SK-N-SH (cell line): ENCODE measurements at regions not wholly inside any gene's neighbourhood (a gene's known extent, or its start where the extent isn't known, plus 50 kb on each side); places are given as distances from the start of the nearest gene placed in this dataset.

Experiments used
- CTCF ChIA-PET: fragments of 300-600, 350-600 bp; formaldehyde crosslinking; extraction: SDS; loops from one replicate; lab custom pipeline; 2021; lab: Yijun Ruan, JAX
- POLR2A ChIA-PET: fragments of 350-600 bp; sonication (Branson Sonifier 250); formaldehyde crosslinking; extraction: SDS; loops from one replicate; lab custom pipeline; 2020; ENCODE audit warnings: antibody characterized with exemption, inconsistent platforms; lab: Yijun Ruan, JAX
- DNase-seq: peaks from one replicate; pipeline ENCODE4 v3.0.0; 2012
- H2AFZ ChIP-seq: fragments of 200-600 bp; sonication (generic); 2 replicates; pipeline ENCODE4 v1.8.1; 2016; ENCODE audit warnings: antibody characterized with exemption, mild to moderate bottlenecking, low read depth
- H3F3A ChIP-seq: fragments of 200-600 bp; sonication (generic); replicated peaks from 2 replicates; pipeline ENCODE3; 2016; ENCODE audit warnings: antibody characterized with exemption, mild to moderate bottlenecking; ENCODE audit not compliant: insufficient read depth
- H3K27ac ChIP-seq, 2 experiments: fragments of 200-500 bp in 1 of 2; fragments of 200-600 bp in 1 of 2; sonication (Bioruptor generic) in 1 of 2; sonication (generic), shearing (Covaris generic) in 1 of 2; 2 replicates each; pipeline versions ENCODE4 v1.5.1 to v1.6.1; 2014 to 2016; ENCODE audit warnings: low read depth in 2 of 2, inconsistent platforms in 1 of 2, low read length in 1 of 2, mild to moderate bottlenecking in 1 of 2, mixed read lengths in 1 of 2
- H3K27me3 ChIP-seq: fragments of 200-600 bp; sonication (generic), shearing (Covaris generic); 2 replicates; pipeline ENCODE4 v1.6.1; 2016; ENCODE audit warnings: mixed run types; ENCODE audit not compliant: insufficient read depth
- H3K36me3 ChIP-seq, 2 experiments: fragments of 200-500 bp in 1 of 2; fragments of 200-600 bp in 1 of 2; sonication (Bioruptor generic) in 1 of 2; sonication (generic) in 1 of 2; replicated peaks in 1 of 2; 2 replicates each; pipeline versions ENCODE3 to v1.5.1; 2014 to 2016; ENCODE audit warnings: low read length in 1 of 2, mild to moderate bottlenecking in 1 of 2; ENCODE audit not compliant: insufficient read depth in 2 of 2, control insufficient read depth in 1 of 2
- H3K4me1 ChIP-seq, 2 experiments: fragments of 200-500 bp in 1 of 2; fragments of 200-600 bp in 1 of 2; sonication (Bioruptor generic) in 1 of 2; sonication (generic), shearing (Covaris generic) in 1 of 2; 2 replicates each; pipeline versions ENCODE4 v1.5.1 to v1.6.1; 2014 to 2016; ENCODE audit warnings: low read depth in 1 of 2, low read length in 1 of 2, mixed run types in 1 of 2; ENCODE audit not compliant: insufficient read depth in 2 of 2, control insufficient read depth in 1 of 2
- H3K4me2 ChIP-seq: fragments of 200-600 bp; sonication (generic), shearing (Covaris generic); 2 replicates; pipeline ENCODE4 v1.6.1; 2017; ENCODE audit warnings: mixed run types
- H3K4me3 ChIP-seq, 2 experiments: fragments of 200-500 bp in 1 of 2; fragments of 200-600 bp in 1 of 2; sonication (Bioruptor generic) in 1 of 2; sonication (generic), shearing (Covaris generic) in 1 of 2; 2 replicates each; pipeline versions ENCODE4 v1.5.1 to v1.8.1; 2014 to 2016; ENCODE audit warnings: low read depth in 2 of 2, inconsistent platforms in 1 of 2, low read length in 1 of 2, mild to moderate bottlenecking in 1 of 2, mixed read lengths in 1 of 2, moderate library complexity in 1 of 2
- H3K79me2 ChIP-seq: fragments of 200-600 bp; sonication (generic); 2 replicates; pipeline ENCODE4 v1.8.1; 2017; ENCODE audit warnings: mild to moderate bottlenecking; ENCODE audit not compliant: insufficient read depth
- H3K9ac ChIP-seq: fragments of 200-600 bp; sonication (generic); 2 replicates; pipeline ENCODE4 v1.6.1; 2017; ENCODE audit warnings: mixed run types
- H3K9me2 ChIP-seq: fragments of 200-600 bp; sonication (generic); 2 replicates; pipeline ENCODE4 v1.6.1; 2017; ENCODE audit warnings: mixed run types
- H3K9me3 ChIP-seq: fragments of 200-600 bp; sonication (generic); 2 replicates; pipeline ENCODE4 v1.6.1; 2017; ENCODE audit warnings: mixed run types, mild to moderate bottlenecking, moderate library complexity
- H4K20me1 ChIP-seq: fragments of 200-600 bp; sonication (generic); 2 replicates; pipeline ENCODE4 v1.6.1; 2017; ENCODE audit warnings: mild to moderate bottlenecking, mixed run types; ENCODE audit not compliant: insufficient read depth
- ELF1 ChIP-seq: IDR thresholded peaks from 2 replicates; pipeline ENCODE4 v1.4.0; 2012
- EP300 ChIP-seq, 2 experiments: IDR thresholded peaks; 2 replicates each; pipeline versions ENCODE4 v1.4.0 to v1.6.1; 2012; ENCODE audit warnings: borderline replicate concordance in 1 of 2, low read depth in 1 of 2, low read length in 1 of 2
- FOSL2 ChIP-seq: IDR thresholded peaks from 2 replicates; pipeline ENCODE4 v1.4.0; 2012; ENCODE audit warnings: low read depth, mild to moderate bottlenecking, moderate library complexity, borderline replicate concordance
- FOXM1 ChIP-seq: IDR thresholded peaks from 2 replicates; pipeline ENCODE4 v1.4.0; 2012; ENCODE audit warnings: low read depth, mild to moderate bottlenecking
- GABPA ChIP-seq: IDR thresholded peaks from 2 replicates; pipeline ENCODE4 v1.4.0; 2012; ENCODE audit warnings: low read depth, mild to moderate bottlenecking
- MEF2A ChIP-seq: IDR thresholded peaks from 2 replicates; pipeline ENCODE4 v1.4.0; 2012; ENCODE audit warnings: low read depth, borderline replicate concordance
- NFIC ChIP-seq: IDR thresholded peaks from 2 replicates; pipeline ENCODE4 v1.4.0; 2012; ENCODE audit warnings: borderline replicate concordance
- NRF1 ChIP-seq: IDR thresholded peaks from 2 replicates; pipeline ENCODE4 v1.6.1; 2012; ENCODE audit warnings: low read depth, mild to moderate bottlenecking, low read length
- RAD21 ChIP-seq: IDR thresholded peaks from 2 replicates; pipeline ENCODE4 v1.6.1; 2012; ENCODE audit warnings: mild to moderate bottlenecking, low read length
- SIN3A ChIP-seq: IDR thresholded peaks from 2 replicates; pipeline ENCODE4 v1.6.1; 2012; ENCODE audit warnings: low read depth, mild to moderate bottlenecking, low read length, moderate library complexity, borderline replicate concordance
- TEAD4 ChIP-seq: IDR thresholded peaks from 2 replicates; pipeline ENCODE4 v1.4.0; 2012; ENCODE audit warnings: mild to moderate bottlenecking, borderline replicate concordance; ENCODE audit not compliant: insufficient read depth
- YY1 ChIP-seq: IDR thresholded peaks from 2 replicates; pipeline ENCODE4 v1.4.0; 2012; ENCODE audit warnings: low read depth, mild to moderate bottlenecking
- WGBS: methylation state at CpG from one replicate; pipeline ENCODE4 v1.1.6; 2017; ENCODE audit warnings: low lambda C conversion rate; 5-methylcytosine and 5-hydroxymethylcytosine counted together
- TF ChIP-seq, protein P1 (sequence below): fragments of 150-350 bp; IDR thresholded peaks from 2 replicates; pipeline ENCODE4 v1.6.1; 2017; ENCODE audit warnings: antibody characterized with exemption, low read length, low read depth, borderline replicate concordance
- TF ChIP-seq, protein P2 (sequence below): fragments of 200-600 bp; sonication (generic); IDR thresholded peaks from 2 replicates; pipeline ENCODE4 v1.6.1; 2017; ENCODE audit warnings: antibody characterized with exemption, mild to moderate bottlenecking, moderate library complexity

DNA sequence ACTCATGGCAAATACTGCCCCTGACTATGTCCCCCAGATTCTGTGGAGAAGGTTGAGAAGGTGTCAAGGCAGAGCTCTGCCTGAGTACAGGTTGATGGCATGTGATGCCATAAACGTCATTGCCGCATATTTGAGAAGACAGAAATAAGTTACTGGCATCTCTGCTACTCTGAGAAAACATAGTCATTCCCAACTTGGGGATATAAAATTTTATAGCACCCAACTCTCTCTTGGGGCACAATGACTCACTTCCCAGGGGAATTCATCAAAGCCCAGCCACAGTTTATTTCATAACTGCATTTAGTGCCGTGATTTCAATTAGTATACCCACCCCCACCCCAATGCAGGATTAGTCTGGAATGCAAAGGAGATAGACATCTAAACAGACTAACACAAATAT lies 101.9 kb upstream of the TNR start:
- Histone ChIP-seq H3K36me3 (no peaks in the 10 kb centered on the region), H3K9me2 (no peaks in the 10 kb centered on the region), H3K9me3 (no peaks in the 10 kb centered on the region), H3K27me3 (no peaks in the 10 kb centered on the region), H3K4me2 (no peak overlapping the region), H3K9ac (no peak overlapping the region), H2AFZ (no peak overlapping the region), H3K79me2 (no peaks in the 10 kb centered on the region), H3K4me1 (peaks cover 0 to 13% of the 10 kb centered on the region in 2 experiments; a peak in 1 of 4 replicates), H3F3A (no peaks in the 10 kb centered on the region), H3K4me3 (no peak overlapping the region), H4K20me1 (no peaks in the 10 kb centered on the region), H3K27ac (no peak overlapping the region)
- WGBS, result 36% methylated on average over 3 of the region's 3 CpGs
- POLR2A ChIA-PET, result no interaction called here
- CTCF ChIA-PET, result interaction anchor here (1.6 kb wide), 1 partner anchor 471 kb away, joined by 3 read pairs; no protein-coding TSS in a partner anchor
- DNase-seq, result no peak
- TF ChIP-seq EP300 (IDR thresholded peaks at IDR 0.05; ENCODE audit: borderline replicate concordance in 1 of 2, low read depth in 1 of 2, low read length in 1 of 2) (no peak), MEF2A (no peak), GABPA (no peak), YY1 (no peak), NFIC (no peak), FOXM1 (no peak)
- TF ChIP-seq, protein P1, sequence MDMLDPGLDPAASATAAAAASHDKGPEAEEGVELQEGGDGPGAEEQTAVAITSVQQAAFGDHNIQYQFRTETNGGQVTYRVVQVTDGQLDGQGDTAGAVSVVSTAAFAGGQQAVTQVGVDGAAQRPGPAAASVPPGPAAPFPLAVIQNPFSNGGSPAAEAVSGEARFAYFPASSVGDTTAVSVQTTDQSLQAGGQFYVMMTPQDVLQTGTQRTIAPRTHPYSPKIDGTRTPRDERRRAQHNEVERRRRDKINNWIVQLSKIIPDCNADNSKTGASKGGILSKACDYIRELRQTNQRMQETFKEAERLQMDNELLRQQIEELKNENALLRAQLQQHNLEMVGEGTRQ, result no peak

DNA sequence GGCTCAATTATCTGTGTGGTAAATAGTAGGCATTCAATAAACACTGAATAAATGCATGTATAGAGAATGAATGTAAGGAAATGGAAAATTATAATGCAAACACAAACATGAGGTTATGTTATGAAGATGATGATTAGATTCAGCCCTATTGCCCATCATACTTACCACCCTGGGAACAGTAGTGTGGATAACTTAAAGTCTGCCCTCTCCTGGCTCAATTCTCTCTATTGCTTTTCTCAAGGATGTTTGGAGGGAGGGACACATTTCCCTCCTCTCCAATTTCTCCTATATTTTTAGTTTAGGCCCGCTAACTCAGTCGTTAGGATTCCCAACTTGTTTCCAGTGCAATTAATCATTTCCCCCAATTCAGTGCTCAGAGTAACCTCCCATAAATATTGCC lies 101.5 kb upstream of the TNR start:
- no peaks in the 10 kb centered on the region for H3F3A ChIP-seq
- CTCF ChIA-PET, result interaction anchor here (1.5 to 1.6 kb wide), 2 partner anchors 471 to 698 kb away, joined by 3 read pairs; no protein-coding TSS in a partner anchor
- WGBS, result 35% methylated on average over 2 of the region's 2 CpGs
- no peak overlapping the region for H2AFZ ChIP-seq
- H3K9me3 ChIP-seq, result no peaks in the 10 kb centered on the region
- no peak overlapping the region for H3K27ac ChIP-seq
- H3K9me2 ChIP-seq, result no peaks in the 10 kb centered on the region
- peaks cover 0 to 17% of the 10 kb centered on the region in 2 experiments; a peak in 1 of 4 replicates for H3K4me1 ChIP-seq
- no peak for DNase-seq
- H3K9ac ChIP-seq, result no peak overlapping the region
- no peak for TF ChIP-seq FOSL2
- TF ChIP-seq SIN3A, result no peak
- TF ChIP-seq, protein P1, result no peak
- TF ChIP-seq TEAD4, result no peak
- TF ChIP-seq NRF1, result no peak
- TF ChIP-seq RAD21, result no peak
- TF ChIP-seq, protein P2, sequence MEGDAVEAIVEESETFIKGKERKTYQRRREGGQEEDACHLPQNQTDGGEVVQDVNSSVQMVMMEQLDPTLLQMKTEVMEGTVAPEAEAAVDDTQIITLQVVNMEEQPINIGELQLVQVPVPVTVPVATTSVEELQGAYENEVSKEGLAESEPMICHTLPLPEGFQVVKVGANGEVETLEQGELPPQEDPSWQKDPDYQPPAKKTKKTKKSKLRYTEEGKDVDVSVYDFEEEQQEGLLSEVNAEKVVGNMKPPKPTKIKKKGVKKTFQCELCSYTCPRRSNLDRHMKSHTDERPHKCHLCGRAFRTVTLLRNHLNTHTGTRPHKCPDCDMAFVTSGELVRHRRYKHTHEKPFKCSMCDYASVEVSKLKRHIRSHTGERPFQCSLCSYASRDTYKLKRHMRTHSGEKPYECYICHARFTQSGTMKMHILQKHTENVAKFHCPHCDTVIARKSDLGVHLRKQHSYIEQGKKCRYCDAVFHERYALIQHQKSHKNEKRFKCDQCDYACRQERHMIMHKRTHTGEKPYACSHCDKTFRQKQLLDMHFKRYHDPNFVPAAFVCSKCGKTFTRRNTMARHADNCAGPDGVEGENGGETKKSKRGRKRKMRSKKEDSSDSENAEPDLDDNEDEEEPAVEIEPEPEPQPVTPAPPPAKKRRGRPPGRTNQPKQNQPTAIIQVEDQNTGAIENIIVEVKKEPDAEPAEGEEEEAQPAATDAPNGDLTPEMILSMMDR, result no peak
- TF ChIP-seq ELF1, result no peak
- TF ChIP-seq, all 33 proteins: peak for 0
- Histone ChIP-seq H4K20me1 (no peaks in the 10 kb centered on the region), H3K79me2 (no peaks in the 10 kb centered on the region), H3K36me3 (no peaks in the 10 kb centered on the region), H3K27me3 (no peaks in the 10 kb centered on the region), H3K4me2 (no peak overlapping the region), H3K4me3 (no peak overlapping the region)
- POLR2A ChIA-PET, result no interaction called here
